ENCODE measurements at regions not wholly inside any gene's neighbourhood (a gene's known extent, or its start where the extent isn't known, plus 50 kb on each side); places are given as distances from the start of the nearest gene placed in this dataset.

- Histone ChIP-seq H3K4me3 (ENCODE audit: low read depth in 1 of 5, low read length in 5 of 5) (no peak overlapping the region), H3K9ac (ENCODE audit: low read length in 5 of 5) (no peak overlapping the region), H3K27me3 (ENCODE audit: control insufficient read depth in 5 of 5, insufficient read depth in 4 of 5, low read length in 5 of 5) (no peaks in the 10 kb centered on the region), H3K36me3 (ENCODE audit: control insufficient read depth in 5 of 5, insufficient read depth in 5 of 5, low read length in 5 of 5) (no peaks in the 10 kb centered on the region), H3K9me3 (ENCODE audit: control insufficient read depth in 5 of 5, low read length in 5 of 5) (no peaks in the 10 kb centered on the region), H3K27ac (ENCODE audit: low read depth, low read length) (no peak overlapping the region), H3K4me1 (ENCODE audit: control insufficient read depth in 5 of 5, insufficient read depth in 5 of 5, low read length in 5 of 5) (no peaks in the 10 kb centered on the region)
Observed at GRCh38 chr9:15048772-15049171, 138.5 kb upstream of the FREM1 start.

- Histone ChIP-seq H3K4me1 (ENCODE audit: control insufficient read depth in 5 of 5, insufficient read depth in 5 of 5, low read length in 5 of 5) (no peaks in the 10 kb centered on the region), H3K4me3 (ENCODE audit: low read depth in 1 of 5, low read length in 5 of 5) (no peak overlapping the region), H3K27ac (ENCODE audit: low read depth, low read length) (no peak overlapping the region), H3K9ac (ENCODE audit: low read length in 5 of 5) (no peak overlapping the region), H3K36me3 (ENCODE audit: control insufficient read depth in 5 of 5, insufficient read depth in 5 of 5, low read length in 5 of 5) (no peaks in the 10 kb centered on the region), H3K27me3 (ENCODE audit: control insufficient read depth in 5 of 5, insufficient read depth in 4 of 5, low read length in 5 of 5) (no peaks in the 10 kb centered on the region), H3K9me3 (ENCODE audit: control insufficient read depth in 5 of 5, low read length in 5 of 5) (no peaks in the 10 kb centered on the region)
Observed at GRCh38 chr9:15047028-15047551, 136.9 kb upstream of the FREM1 start.

GRCh38 chr9:15033316-15033715 is 123.1 kb upstream of the FREM1 start:
- no peaks in the 10 kb centered on the region for H3K36me3 ChIP-seq (ENCODE audit: control insufficient read depth in 5 of 5, insufficient read depth in 5 of 5, low read length in 5 of 5)
- H3K4me1 ChIP-seq (ENCODE audit: control insufficient read depth in 5 of 5, insufficient read depth in 5 of 5, low read length in 5 of 5): peaks cover 0 to 5% (median 0%) of the 10 kb centered on the region in 5 donors
- H3K27me3 ChIP-seq (ENCODE audit: control insufficient read depth in 5 of 5, insufficient read depth in 4 of 5, low read length in 5 of 5): no peaks in the 10 kb centered on the region
- H3K9ac ChIP-seq (ENCODE audit: low read length in 5 of 5): no peak overlapping the region
- no peak overlapping the region for H3K27ac ChIP-seq (ENCODE audit: low read depth, low read length)
- H3K9me3 ChIP-seq (ENCODE audit: control insufficient read depth in 5 of 5, low read length in 5 of 5): no peaks in the 10 kb centered on the region
- H3K4me3 ChIP-seq (ENCODE audit: low read depth in 1 of 5, low read length in 5 of 5): no peak overlapping the region

GRCh38 chr9:15032860-15033259 is 122.6 kb upstream of the FREM1 start:
- no peaks in the 10 kb centered on the region for H3K36me3 ChIP-seq (ENCODE audit: control insufficient read depth in 5 of 5, insufficient read depth in 5 of 5, low read length in 5 of 5)
- no peaks in the 10 kb centered on the region for H3K9me3 ChIP-seq (ENCODE audit: control insufficient read depth in 5 of 5, low read length in 5 of 5)
- H3K4me1 ChIP-seq (ENCODE audit: control insufficient read depth in 5 of 5, insufficient read depth in 5 of 5, low read length in 5 of 5): peaks cover 0 to 5% (median 0%) of the 10 kb centered on the region in 5 donors
- H3K27me3 ChIP-seq (ENCODE audit: control insufficient read depth in 5 of 5, insufficient read depth in 4 of 5, low read length in 5 of 5): no peaks in the 10 kb centered on the region
- H3K27ac ChIP-seq (ENCODE audit: low read depth, low read length): no peak overlapping the region
- H3K4me3 ChIP-seq (ENCODE audit: low read depth in 1 of 5, low read length in 5 of 5): no peak overlapping the region
- no peak overlapping the region for H3K9ac ChIP-seq (ENCODE audit: low read length in 5 of 5)

- H3K27me3 ChIP-seq (ENCODE audit: control insufficient read depth in 5 of 5, insufficient read depth in 4 of 5, low read length in 5 of 5): no peaks in the 10 kb centered on the region
- H3K9me3 ChIP-seq (ENCODE audit: control insufficient read depth in 5 of 5, low read length in 5 of 5): no peaks in the 10 kb centered on the region
- no peaks in the 10 kb centered on the region for H3K4me1 ChIP-seq (ENCODE audit: control insufficient read depth in 5 of 5, insufficient read depth in 5 of 5, low read length in 5 of 5)
- H3K36me3 ChIP-seq (ENCODE audit: control insufficient read depth in 5 of 5, insufficient read depth in 5 of 5, low read length in 5 of 5): peaks cover 0 to 2% (median 0%) of the 10 kb centered on the region in 5 donors
- H3K9ac ChIP-seq (ENCODE audit: low read length in 5 of 5): no peak overlapping the region
- H3K27ac ChIP-seq (ENCODE audit: low read depth, low read length): no peak overlapping the region
- no peak overlapping the region for H3K4me3 ChIP-seq (ENCODE audit: low read depth in 1 of 5, low read length in 5 of 5)
Observed at GRCh38 chr9:15021146-15021545, 110.9 kb upstream of the FREM1 start.

- H3K9me3 ChIP-seq (ENCODE audit: control insufficient read depth in 5 of 5, low read length in 5 of 5): no peaks in the 10 kb centered on the region
- no peak overlapping the region for H3K9ac ChIP-seq (ENCODE audit: low read length in 5 of 5)
Observed at GRCh38 chr9:15018096-15018637, 107.9 kb upstream of the FREM1 start.

GRCh38 chr9:15010581-15010980 is 100.4 kb upstream of the FREM1 start:
- peaks cover 0 to 28% (median 12%) of the 10 kb centered on the region in 5 donors for H3K4me1 ChIP-seq (ENCODE audit: control insufficient read depth in 5 of 5, insufficient read depth in 5 of 5, low read length in 5 of 5)
- H3K27me3 ChIP-seq (ENCODE audit: control insufficient read depth in 5 of 5, insufficient read depth in 4 of 5, low read length in 5 of 5): no peaks in the 10 kb centered on the region
- H3K27ac ChIP-seq (ENCODE audit: low read depth, low read length): peak overlapping the region; percentile 69
- no peak overlapping the region for H3K9ac ChIP-seq (ENCODE audit: low read length in 5 of 5)
- H3K9me3 ChIP-seq (ENCODE audit: control insufficient read depth in 5 of 5, low read length in 5 of 5): no peaks in the 10 kb centered on the region
- H3K36me3 ChIP-seq (ENCODE audit: control insufficient read depth in 5 of 5, insufficient read depth in 5 of 5, low read length in 5 of 5): no peaks in the 10 kb centered on the region
- no peak overlapping the region for H3K4me3 ChIP-seq (ENCODE audit: low read depth in 1 of 5, low read length in 5 of 5)

More at GRCh38 chr9:15018096-15018637, 107.9 kb upstream of the FREM1 start:
- H3K36me3 ChIP-seq (ENCODE audit: control insufficient read depth in 5 of 5, insufficient read depth in 5 of 5, low read length in 5 of 5): peaks cover 0 to 2% (median 0%) of the 10 kb centered on the region in 5 donors
- H3K4me1 ChIP-seq (ENCODE audit: control insufficient read depth in 5 of 5, insufficient read depth in 5 of 5, low read length in 5 of 5): no peaks in the 10 kb centered on the region
- no peak overlapping the region for H3K4me3 ChIP-seq (ENCODE audit: low read depth in 1 of 5, low read length in 5 of 5)
- H3K27me3 ChIP-seq (ENCODE audit: control insufficient read depth in 5 of 5, insufficient read depth in 4 of 5, low read length in 5 of 5): no peaks in the 10 kb centered on the region
- no peak overlapping the region for H3K27ac ChIP-seq (ENCODE audit: low read depth, low read length)

- Histone ChIP-seq H3K9me3 (ENCODE audit: control insufficient read depth in 5 of 5, low read length in 5 of 5) (no peaks in the 10 kb centered on the region), H3K4me3 (ENCODE audit: low read depth in 1 of 5, low read length in 5 of 5) (no peak overlapping the region), H3K27ac (ENCODE audit: low read depth, low read length) (no peak overlapping the region), H3K9ac (ENCODE audit: low read length in 5 of 5) (no peak overlapping the region), H3K36me3 (ENCODE audit: control insufficient read depth in 5 of 5, insufficient read depth in 5 of 5, low read length in 5 of 5) (no peaks in the 10 kb centered on the region), H3K4me1 (ENCODE audit: control insufficient read depth in 5 of 5, insufficient read depth in 5 of 5, low read length in 5 of 5) (peaks cover 0 to 38% (median 17%) of the 10 kb centered on the region in 5 donors), H3K27me3 (ENCODE audit: control insufficient read depth in 5 of 5, insufficient read depth in 4 of 5, low read length in 5 of 5) (no peaks in the 10 kb centered on the region)
Observed at GRCh38 chr9:15007698-15008097, 97.5 kb upstream of the FREM1 start.

GRCh38 chr9:14994738-14995137 is 84.5 kb upstream of the FREM1 start:
- Histone ChIP-seq H3K9ac (ENCODE audit: low read length in 5 of 5) (no peak overlapping the region), H3K27ac (ENCODE audit: low read depth, low read length) (no peak overlapping the region), H3K4me1 (ENCODE audit: control insufficient read depth in 5 of 5, insufficient read depth in 5 of 5, low read length in 5 of 5) (peaks cover 0 to 24% (median 19%) of the 10 kb centered on the region in 5 donors), H3K36me3 (ENCODE audit: control insufficient read depth in 5 of 5, insufficient read depth in 5 of 5, low read length in 5 of 5) (no peaks in the 10 kb centered on the region), H3K27me3 (ENCODE audit: control insufficient read depth in 5 of 5, insufficient read depth in 4 of 5, low read length in 5 of 5) (no peaks in the 10 kb centered on the region), H3K9me3 (ENCODE audit: control insufficient read depth in 5 of 5, low read length in 5 of 5) (no peaks in the 10 kb centered on the region), H3K4me3 (ENCODE audit: low read depth in 1 of 5, low read length in 5 of 5) (no peak overlapping the region)

- Histone ChIP-seq H3K36me3 (ENCODE audit: control insufficient read depth in 5 of 5, insufficient read depth in 5 of 5, low read length in 5 of 5) (no peaks in the 10 kb centered on the region), H3K4me3 (ENCODE audit: low read depth in 1 of 5, low read length in 5 of 5) (peak overlapping the region; percentile 72 to 92 (median 87)), H3K27me3 (ENCODE audit: control insufficient read depth in 5 of 5, insufficient read depth in 4 of 5, low read length in 5 of 5) (no peaks in the 10 kb centered on the region), H3K4me1 (ENCODE audit: control insufficient read depth in 5 of 5, insufficient read depth in 5 of 5, low read length in 5 of 5) (peaks cover 0 to 24% (median 19%) of the 10 kb centered on the region in 5 donors), H3K27ac (ENCODE audit: low read depth, low read length) (peak overlapping the region; percentile 90), H3K9ac (ENCODE audit: low read length in 5 of 5) (peak overlapping the region in 4 of 5 donors; percentile 26 to 88 (median 72)), H3K9me3 (ENCODE audit: control insufficient read depth in 5 of 5, low read length in 5 of 5) (no peaks in the 10 kb centered on the region)
Observed at GRCh38 chr9:14993901-14994554, 83.8 kb upstream of the FREM1 start.
